ENCODE measurements at regions not wholly inside any gene's neighbourhood (a gene's known extent, or its start where the extent isn't known, plus 50 kb on each side); places are given as distances from the start of the nearest gene placed in this dataset.

GRCh38 chr20:4608861-4609260 is 77.4 kb upstream of the PRNP start (continued):
- no peak for TF ChIP-seq NKRF (conservative IDR thresholded peaks at IDR 0.05)

GRCh38 chr20:4607287-4607713 is 79.0 kb upstream of the PRNP start:
- Histone ChIP-seq H2AFZ (ENCODE audit: control insufficient read depth, low read depth, low read length) (peak overlapping the region; percentile 64), H3K4me1 (ENCODE audit: control insufficient read depth, insufficient read depth, low read length) (peaks cover 6% of the 10 kb centered on the region), H3K27ac (ENCODE audit: control insufficient read depth, insufficient read depth) (no peak overlapping the region), H3K27me3 (replicated peaks in 1 of 2; ENCODE audit: control insufficient read depth in 2 of 2, insufficient read depth in 2 of 2, low read length in 1 of 2) (no peaks in the 10 kb centered on the region), H4K20me1 (ENCODE audit: control insufficient read depth, insufficient read depth) (no peaks in the 10 kb centered on the region), H3K4me2 (ENCODE audit: control insufficient read depth, insufficient read depth) (no peak overlapping the region), H3K79me2 (ENCODE audit: control insufficient read depth, insufficient read depth, low read length) (no peaks in the 10 kb centered on the region), H3K4me3 (no peak overlapping the region), H3K36me3 (ENCODE audit: control insufficient read depth in 2 of 2, insufficient read depth in 2 of 2, low read length in 1 of 2) (no peaks in the 10 kb centered on the region), H3K9ac (ENCODE audit: control insufficient read depth, insufficient read depth, low read length) (no peak overlapping the region), H3K9me3 (replicated peaks; ENCODE audit: control insufficient read depth, insufficient read depth, low read length) (no peaks in the 10 kb centered on the region)
- ChIA-PET RAD21 (ENCODE audit: unreplicated experiment) (interaction anchor here (1.0 to 5.2 kb wide), 3 partner anchors 113 to 340 kb away, joined by 3 to 36 read pairs (median 27); partner anchors contain the start of gene PRND), SMC1A (ENCODE audit: uncharacterized antibody, unreplicated experiment) (interaction anchor here (1.0 to 3.8 kb wide), 6 partner anchors 67 to 152 kb away, joined by 4 to 32 read pairs (median 6); partner anchors contain the start of gene PRND), POLR2A (no interaction called here), CTCF (interaction anchor here (0.9 to 13.3 kb wide), 5 partner anchors 91 to 615 kb away, joined by 3 to 199 read pairs (median 4); partner anchors contain the start of gene PRND)
- DNase-seq (ENCODE audit: low read depth, low spot score) (peak; percentile 37), ATAC-seq (peak; percentile 94), FAIRE-seq (peak; percentile 80)
- intact Hi-C loops (cut with micrococcal nuclease; ENCODE audit: unreplicated experiment): loop anchor here (1.0 to 10.0 kb wide), 4 partner anchors 113 to 618 kb away; no protein-coding TSS in a partner anchor
- in situ Hi-C loops (cut with MboI): no loop called here
- 21% methylated on average over 13 of the region's 13 CpGs for WGBS (ENCODE audit: insufficient coverage, insufficient replicate concordance, low lambda C conversion rate, missing lambda C conversion rate)
- no TSS peak for BruUV-seq (replicated peaks)
- TF ChIP-seq ZSCAN29 (IDR thresholded peaks at IDR 0.05) (peak; percentile 64; the same call in 1 of the 2 replicates), NFYB (IDR thresholded peaks at IDR 0.05; ENCODE audit: insufficient read depth, low read depth, low read length) (no peak), NR2C2 (IDR thresholded peaks at IDR 0.05; ENCODE audit: borderline replicate concordance, control insufficient read depth, insufficient read length, low read depth) (no peak), TCF7 (IDR thresholded peaks at IDR 0.05; ENCODE audit: borderline replicate concordance) (no peak), SMAD1 (IDR thresholded peaks at IDR 0.05; ENCODE audit: low read depth, partially characterized antibody) (no peak), NFYA (IDR thresholded peaks at IDR 0.05; ENCODE audit: borderline replicate concordance, low read depth, low read length) (no peak), HDGF (IDR thresholded peaks at IDR 0.05) (no peak), NR2C1 (IDR thresholded peaks at IDR 0.05) (no peak), BHLHE40 (IDR thresholded peaks at IDR 0.05; ENCODE audit: borderline replicate concordance in 1 of 2, low read depth in 2 of 2, low read length in 1 of 2) (no peak), RAD51 (IDR thresholded peaks at IDR 0.05) (no peak), RAD21 (IDR thresholded peaks at IDR 0.05; ENCODE audit: insufficient read depth, low read depth, low read length) (peak; percentile 100), NRF1 (conservative IDR thresholded peaks at IDR 0.05; ENCODE audit: low read depth, low read length) (no peak), CTCF (IDR thresholded peaks at IDR 0.05 in 2 of 3, conservative IDR thresholded peaks at IDR 0.05 in 1 of 3; ENCODE audit: control insufficient read depth in 2 of 3, extremely low read depth in 1 of 3, insufficient read depth in 1 of 3, low read depth in 3 of 3, low read length in 3 of 3) (peak; percentile 85 to 91 (median 91))

Data from GM12878 (cell line).